T-cell (primary cell): ENCODE measurements at regions not wholly inside any gene's neighbourhood (a gene's known extent, or its start where the extent isn't known, plus 50 kb on each side); places are given as distances from the start of the nearest gene placed in this dataset.
"Not testable (repeated sequence)": the region's sequence is repeated elsewhere in the genome, so short reads cannot be mapped to it uniquely, and the experiment has no call there.

Source experiments
- ATAC-seq, 4 experiments: fragments of 200-7000 bp in 3 of 4; fragments of 150-1000 bp in 1 of 4; cut with Tn5 transposase; replicated peaks in 1 of 4; 1 replicate in 3 of 4; 2 replicates in 1 of 4; pipeline ENCODE4 v1.10.0; 2021; ENCODE audit warnings: moderate library complexity in 3 of 4, mild to moderate bottlenecking in 2 of 4, moderate number of reproducible peaks in 1 of 4
- CTCF ChIA-PET, 2 donors: fragments of 300-600 bp; sonication (Branson Sonifier 250); formaldehyde crosslinking; loops; one replicate each; lab custom pipeline; 2022; ENCODE audit warnings: antibody characterized with exemption in 2 of 2; lab: Charles Lee
- POLR2A ChIA-PET, 2 donors: fragments of 300-600 bp; sonication (Branson Sonifier 250); formaldehyde crosslinking; loops; one replicate each; lab custom pipeline; 2022; ENCODE audit warnings: antibody characterized with exemption in 2 of 2; lab: Charles Lee
- DNase-seq, 35 experiments: peaks; one replicate each; pipeline versions ENCODE4 v3.0.0 to v3.0.0-alpha.2; 2013 to 2023
- H3K27ac ChIP-seq: one replicate; pipeline ENCODE4 v1.5.1; 2013; ENCODE audit warnings: low read length
- H3K27me3 ChIP-seq, 2 experiments: replicated peaks in 1 of 2; 1 replicate in 1 of 2; 2 replicates in 1 of 2; pipeline versions ENCODE4 v1.6.1 to v1.7.0; 2013; ENCODE audit warnings: low read length in 1 of 2, mixed read lengths in 1 of 2; ENCODE audit not compliant: control insufficient read depth in 2 of 2, insufficient read depth in 2 of 2; ENCODE audit errors: extremely low read depth in 1 of 2
- H3K36me3 ChIP-seq, 2 donors: 1 replicate in 1 of 2; 2 replicates in 1 of 2; pipeline versions ENCODE4 v1.6.1 to v1.7.0; 2013; ENCODE audit warnings: low read length in 1 of 2; ENCODE audit not compliant: control insufficient read depth in 2 of 2, insufficient read depth in 1 of 2; ENCODE audit errors: extremely low read depth in 1 of 2
- H3K4me1 ChIP-seq, 2 experiments: 1 replicate in 1 of 2; 2 replicates in 1 of 2; pipeline versions ENCODE4 v1.6.1 to v1.7.0; 2013; ENCODE audit warnings: low read length in 2 of 2, mixed read lengths in 1 of 2; ENCODE audit not compliant: insufficient read depth in 2 of 2, control insufficient read depth in 1 of 2; ENCODE audit errors: extremely low read depth in 1 of 2
- H3K4me3 ChIP-seq, 2 donors: 1 replicate in 1 of 2; 2 replicates in 1 of 2; pipeline versions ENCODE4 v1.5.1 to v1.7.0; 2013; ENCODE audit warnings: mild to moderate bottlenecking in 2 of 2, low read length in 1 of 2, moderate library complexity in 1 of 2; ENCODE audit not compliant: control insufficient read depth in 1 of 2; ENCODE audit errors: extremely low read depth in 1 of 2
- H3K9me3 ChIP-seq: 2 replicates; pipeline ENCODE4 v1.7.0; 2013
- H3K27ac Mint-ChIP-seq, 2 donors: one replicate each; pipeline ENCODE4 v1.8.0; 2020 to 2021; ENCODE audit warnings: mild to moderate bottlenecking in 2 of 2, mixed read lengths in 2 of 2
- H3K27me3 Mint-ChIP-seq, 2 donors: one replicate each; pipeline ENCODE4 v1.8.0; 2021 to 2022; ENCODE audit warnings: mixed read lengths in 2 of 2
- H3K36me3 Mint-ChIP-seq: one replicate; pipeline ENCODE4 v1.8.0; 2021; ENCODE audit warnings: mixed read lengths
- H3K4me1 Mint-ChIP-seq, 3 donors: one replicate each; pipeline ENCODE4 v1.8.0; 2020 to 2022; ENCODE audit warnings: mixed read lengths in 3 of 3, mild to moderate bottlenecking in 1 of 3
- H3K4me3 Mint-ChIP-seq, 3 donors: one replicate each; pipeline ENCODE4 v1.8.0; 2020 to 2022; ENCODE audit warnings: mild to moderate bottlenecking in 3 of 3, mixed read lengths in 3 of 3, moderate library complexity in 3 of 3
- H3K9me3 Mint-ChIP-seq, 3 donors: one replicate each; pipeline ENCODE4 v1.8.0; 2020 to 2022; ENCODE audit warnings: mixed read lengths in 3 of 3
- WGBS: methylation state at CpG from one replicate; pipeline ENCODE4 v1.1.5; 2013; ENCODE audit warnings: missing lambda C conversion rate; ENCODE audit not compliant: insufficient coverage; 5-methylcytosine and 5-hydroxymethylcytosine counted together

- H3K9me3 Mint-ChIP-seq = not testable (repeated sequence)
- no CpG with 5 or more reads among the region's 4 CpGs for WGBS
Observed at GRCh38 chr10:46720811-46721518, 142.0 kb downstream of the SYT15 start.

DNA sequence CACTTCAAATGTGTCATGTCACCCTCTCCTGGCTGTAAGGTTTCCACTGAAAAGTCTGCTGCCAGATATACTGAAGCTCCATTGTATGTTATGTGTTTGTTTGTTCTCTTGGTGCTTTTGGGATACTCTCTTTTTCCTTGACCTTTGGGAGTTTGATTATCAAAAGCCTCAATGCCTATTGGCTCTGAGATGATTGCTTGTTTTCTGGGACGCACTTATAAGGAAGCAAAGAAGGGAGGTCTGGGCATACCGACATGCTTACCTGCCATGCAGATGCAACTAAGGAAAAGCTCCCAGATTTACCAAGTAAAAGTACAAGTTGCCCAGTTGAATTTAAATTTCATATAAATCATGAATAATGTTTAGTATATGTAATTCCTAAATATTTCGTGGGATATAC, 145.3 kb downstream of the SYT15 start:
- DNase-seq, H3K4me1 Mint-ChIP-seq, H3K27me3 Mint-ChIP-seq, H3K9me3 ChIP-seq, H3K27ac ChIP-seq, CTCF ChIA-PET, POLR2A ChIA-PET, H3K36me3 ChIP-seq, H3K4me1 ChIP-seq, H3K4me3 ChIP-seq, H3K36me3 Mint-ChIP-seq, H3K27ac Mint-ChIP-seq, H3K27me3 ChIP-seq, H3K9me3 Mint-ChIP-seq, ATAC-seq, H3K4me3 Mint-ChIP-seq: not testable (repeated sequence)
- 80% methylated on average over 1 of the region's 3 CpGs for WGBS

More at GRCh38 chr10:46720811-46721518, 142.0 kb downstream of the SYT15 start:
- POLR2A ChIA-PET, H3K4me1 Mint-ChIP-seq, H3K27me3 ChIP-seq, ATAC-seq, DNase-seq, H3K4me1 ChIP-seq, CTCF ChIA-PET, H3K27ac Mint-ChIP-seq, H3K4me3 Mint-ChIP-seq, H3K27me3 Mint-ChIP-seq, H3K4me3 ChIP-seq, H3K36me3 ChIP-seq, H3K36me3 Mint-ChIP-seq, H3K9me3 ChIP-seq, H3K27ac ChIP-seq: not testable (repeated sequence)

GRCh38 chr10:46728359-46728758, 149.4 kb downstream of the SYT15 start:
- H3K4me3 Mint-ChIP-seq, H3K4me3 ChIP-seq, H3K27me3 ChIP-seq, CTCF ChIA-PET, H3K9me3 ChIP-seq, H3K36me3 ChIP-seq, POLR2A ChIA-PET, ATAC-seq, H3K27ac ChIP-seq, H3K4me1 Mint-ChIP-seq, DNase-seq, H3K27ac Mint-ChIP-seq, H3K27me3 Mint-ChIP-seq, H3K4me1 ChIP-seq, H3K36me3 Mint-ChIP-seq, H3K9me3 Mint-ChIP-seq: not testable (repeated sequence)

- H3K27me3 ChIP-seq, POLR2A ChIA-PET, H3K4me1 ChIP-seq, H3K27ac ChIP-seq, H3K36me3 Mint-ChIP-seq, H3K9me3 ChIP-seq, ATAC-seq, H3K27ac Mint-ChIP-seq, H3K36me3 ChIP-seq, CTCF ChIA-PET, H3K9me3 Mint-ChIP-seq, H3K27me3 Mint-ChIP-seq, H3K4me1 Mint-ChIP-seq, DNase-seq, H3K4me3 ChIP-seq, H3K4me3 Mint-ChIP-seq: not testable (repeated sequence)
- no CpG with 5 or more reads among the region's 3 CpGs for WGBS
Observed at GRCh38 chr10:46730729-46731128, 151.8 kb downstream of the SYT15 start.

- H3K9me3 ChIP-seq, CTCF ChIA-PET, H3K4me1 ChIP-seq, H3K4me3 ChIP-seq, DNase-seq, H3K4me3 Mint-ChIP-seq, POLR2A ChIA-PET, H3K36me3 Mint-ChIP-seq, H3K4me1 Mint-ChIP-seq, H3K27ac Mint-ChIP-seq, H3K27me3 Mint-ChIP-seq, H3K27me3 ChIP-seq, H3K36me3 ChIP-seq, ATAC-seq, H3K27ac ChIP-seq, H3K9me3 Mint-ChIP-seq: not testable (repeated sequence)
- no CpG with 5 or more reads among the region's 1 CpG for WGBS
Observed at GRCh38 chr10:46733635-46734261, 154.8 kb downstream of the SYT15 start.

DNA sequence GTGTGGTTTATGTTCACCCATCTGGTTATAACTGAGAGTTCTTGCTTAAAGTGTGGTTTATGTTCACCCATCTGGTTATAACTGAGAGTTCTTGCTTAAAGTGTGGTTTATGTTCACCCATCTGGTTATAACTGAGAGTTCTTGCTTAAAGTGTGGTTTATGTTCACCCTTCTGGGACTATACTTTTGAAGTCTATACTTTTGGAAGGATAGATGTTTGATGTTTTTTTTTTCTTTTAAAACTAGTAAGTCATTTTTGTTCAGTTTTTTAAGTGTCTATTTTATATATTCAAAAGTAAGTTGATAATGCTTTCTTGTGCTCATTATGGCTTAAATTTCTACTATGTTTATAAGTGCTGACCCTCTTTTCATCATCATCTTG, 155.3 kb downstream of the SYT15 start:
- H3K4me3 ChIP-seq, H3K9me3 ChIP-seq, H3K4me1 ChIP-seq, DNase-seq, H3K4me3 Mint-ChIP-seq, H3K27ac ChIP-seq, POLR2A ChIA-PET, H3K4me1 Mint-ChIP-seq, ATAC-seq, H3K9me3 Mint-ChIP-seq, H3K36me3 Mint-ChIP-seq, H3K27me3 Mint-ChIP-seq, H3K27me3 ChIP-seq, CTCF ChIA-PET, H3K36me3 ChIP-seq, H3K27ac Mint-ChIP-seq: not testable (repeated sequence)

DNA sequence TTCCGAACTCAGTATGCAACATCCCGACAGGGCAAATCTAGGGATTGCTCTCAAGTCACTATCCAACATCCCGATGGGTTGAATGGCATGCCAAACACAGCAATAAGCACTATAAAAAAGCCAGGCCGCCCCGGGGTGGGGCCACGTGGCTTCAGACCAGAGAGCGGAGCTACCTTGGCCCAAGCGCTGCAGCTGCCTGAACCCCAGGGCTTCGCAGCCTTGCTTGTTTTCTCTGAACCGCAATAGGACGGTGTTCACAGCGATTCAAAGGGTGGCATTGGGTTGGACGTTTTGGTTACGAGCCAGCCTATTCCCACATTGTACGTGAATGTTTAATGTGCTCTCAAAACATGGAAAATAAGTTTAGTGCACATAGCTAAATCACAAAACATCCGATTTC, 161.0 kb downstream of the SYT15 start:
- H3K27me3 ChIP-seq, H3K4me3 ChIP-seq, H3K9me3 Mint-ChIP-seq, H3K27ac ChIP-seq, H3K27ac Mint-ChIP-seq, H3K4me1 ChIP-seq, POLR2A ChIA-PET, H3K4me1 Mint-ChIP-seq, DNase-seq, H3K9me3 ChIP-seq, ATAC-seq, H3K36me3 ChIP-seq, H3K36me3 Mint-ChIP-seq, CTCF ChIA-PET, H3K4me3 Mint-ChIP-seq, H3K27me3 Mint-ChIP-seq: not testable (repeated sequence)
- WGBS = no CpG with 5 or more reads among the region's 16 CpGs
